H1 (cell line): ENCODE measurements at regions not wholly inside any gene's neighbourhood (a gene's known extent, or its start where the extent isn't known, plus 50 kb on each side); places are given as distances from the start of the nearest gene placed in this dataset.
A peak's percentile ranks its signal among the peaks of the same experiment; 100 is the strongest.

ENCODE experiments used
- FOSL1 ChIP-seq: IDR thresholded peaks from 2 replicates; pipeline ENCODE4 v1.6.1; 2011; ENCODE audit warnings: mild to moderate bottlenecking, low read depth, low read length, moderate library complexity; ENCODE audit not compliant: insufficient read depth
- KDM1A ChIP-seq: fragments of 200-600, 300-600 bp; sonication (generic); IDR thresholded peaks from 2 replicates; pipeline ENCODE4 v1.7.1; 2016; ENCODE audit warnings: mild to moderate bottlenecking, low read length, borderline replicate concordance
- RAD21 ChIP-seq, 2 experiments: IDR thresholded peaks in 1 of 2; conservative IDR thresholded peaks in 1 of 2; 2 replicates each; pipeline ENCODE4 v1.6.1; 2011; ENCODE audit warnings: low read depth in 2 of 2, low read length in 2 of 2, improper control_type of control experiment in 1 of 2, inconsistent platforms in 1 of 2, mild to moderate bottlenecking in 1 of 2, moderate library complexity in 1 of 2
- TCF12 ChIP-seq: IDR thresholded peaks from 2 replicates; pipeline ENCODE4 v1.6.1; 2011; ENCODE audit warnings: low read depth, mild to moderate bottlenecking, low read length

DNA sequence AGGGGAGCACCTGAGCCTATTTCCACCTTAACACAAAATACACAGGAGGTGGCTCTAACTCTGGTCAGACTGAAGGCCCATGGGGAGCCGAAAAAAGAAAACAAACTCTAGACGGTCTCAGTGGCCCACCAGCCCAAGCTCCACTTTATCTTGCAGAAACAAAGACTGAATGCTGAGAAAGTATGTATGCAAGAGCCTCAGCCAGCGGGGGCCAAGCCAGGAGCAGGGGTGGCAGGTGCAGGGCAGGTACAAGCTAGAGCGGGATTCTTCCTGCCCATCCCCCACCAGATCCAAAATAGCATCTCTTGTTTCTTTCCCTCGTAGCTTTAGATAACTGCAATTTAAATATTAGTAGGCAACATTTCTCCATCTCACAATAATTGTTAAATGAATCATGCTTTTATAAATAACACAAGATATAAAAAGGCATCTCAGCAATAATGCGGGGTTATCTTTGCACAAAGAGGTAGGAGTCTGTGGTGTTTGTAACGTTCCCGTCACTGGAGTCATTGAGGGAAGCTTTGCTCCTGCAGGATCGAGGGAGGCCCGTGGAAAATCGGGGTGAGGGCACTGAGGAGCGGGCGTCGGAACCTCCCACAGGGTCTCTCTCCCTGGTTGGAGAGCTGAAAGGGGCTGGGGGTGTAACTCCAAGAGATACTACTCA lies 418.0 kb downstream of the SHANK2 start (continued):
- peak in 1 of 2 experiments; percentile 17; a peak in 1 of 4 replicates for TF ChIP-seq RAD21 (IDR thresholded peaks at IDR 0.05 in 1 of 2, conservative IDR thresholded peaks at IDR 0.05 in 1 of 2; ENCODE audit: low read depth in 2 of 2, low read length in 2 of 2)
- TF ChIP-seq TCF12: peak; percentile 96
- no peak for TF ChIP-seq KDM1A
- no peak for TF ChIP-seq FOSL1
